ENCODE measurements at regions not wholly inside any gene's neighbourhood (a gene's known extent, or its start where the extent isn't known, plus 50 kb on each side); places are given as distances from the start of the nearest gene placed in this dataset.

- Histone ChIP-seq H3K27ac (no peak overlapping the region), H3K36me3 (no peaks in the 10 kb centered on the region), H3K4me3 (no peak overlapping the region), H3K9me3 (peaks cover 7% of the 10 kb centered on the region), H3K4me1 (no peaks in the 10 kb centered on the region), H3K27me3 (no peaks in the 10 kb centered on the region)
- DNase-seq (ENCODE audit: low spot score in 2 of 2): no peak
- TF ChIP-seq POLR2AphosphoS5 (IDR thresholded peaks at IDR 0.05) (no peak), EP300 (IDR thresholded peaks at IDR 0.05) (no peak)
- TF ChIP-seq, protein P1, sequence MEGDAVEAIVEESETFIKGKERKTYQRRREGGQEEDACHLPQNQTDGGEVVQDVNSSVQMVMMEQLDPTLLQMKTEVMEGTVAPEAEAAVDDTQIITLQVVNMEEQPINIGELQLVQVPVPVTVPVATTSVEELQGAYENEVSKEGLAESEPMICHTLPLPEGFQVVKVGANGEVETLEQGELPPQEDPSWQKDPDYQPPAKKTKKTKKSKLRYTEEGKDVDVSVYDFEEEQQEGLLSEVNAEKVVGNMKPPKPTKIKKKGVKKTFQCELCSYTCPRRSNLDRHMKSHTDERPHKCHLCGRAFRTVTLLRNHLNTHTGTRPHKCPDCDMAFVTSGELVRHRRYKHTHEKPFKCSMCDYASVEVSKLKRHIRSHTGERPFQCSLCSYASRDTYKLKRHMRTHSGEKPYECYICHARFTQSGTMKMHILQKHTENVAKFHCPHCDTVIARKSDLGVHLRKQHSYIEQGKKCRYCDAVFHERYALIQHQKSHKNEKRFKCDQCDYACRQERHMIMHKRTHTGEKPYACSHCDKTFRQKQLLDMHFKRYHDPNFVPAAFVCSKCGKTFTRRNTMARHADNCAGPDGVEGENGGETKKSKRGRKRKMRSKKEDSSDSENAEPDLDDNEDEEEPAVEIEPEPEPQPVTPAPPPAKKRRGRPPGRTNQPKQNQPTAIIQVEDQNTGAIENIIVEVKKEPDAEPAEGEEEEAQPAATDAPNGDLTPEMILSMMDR (IDR thresholded peaks at IDR 0.05): no peak
- 88% methylated on average over 2 of the region's 2 CpGs for WGBS
Measured at GRCh38 chr7:113486548-113486947, 368.2 kb upstream of the SMIM30 start.

GRCh38 chr7:113483657-113484056, 365.3 kb upstream of the SMIM30 start:
- no peaks in the 10 kb centered on the region for H3K27me3 ChIP-seq
- H3K27ac ChIP-seq: no peak overlapping the region
- no peak for TF ChIP-seq POLR2A (IDR thresholded peaks at IDR 0.05)
- TF ChIP-seq, protein P1 (IDR thresholded peaks at IDR 0.05): no peak
- no peak for TF ChIP-seq EP300 (IDR thresholded peaks at IDR 0.05)
- no peak for TF ChIP-seq POLR2AphosphoS5 (IDR thresholded peaks at IDR 0.05)
- H3K36me3 ChIP-seq: no peaks in the 10 kb centered on the region
- DNase-seq (ENCODE audit: low spot score in 2 of 2): no peak
- WGBS: 79% methylated on average over 4 of the region's 4 CpGs
- H3K4me3 ChIP-seq: no peak overlapping the region
- peaks cover 7% of the 10 kb centered on the region for H3K9me3 ChIP-seq
- no peaks in the 10 kb centered on the region for H3K4me1 ChIP-seq

DNA sequence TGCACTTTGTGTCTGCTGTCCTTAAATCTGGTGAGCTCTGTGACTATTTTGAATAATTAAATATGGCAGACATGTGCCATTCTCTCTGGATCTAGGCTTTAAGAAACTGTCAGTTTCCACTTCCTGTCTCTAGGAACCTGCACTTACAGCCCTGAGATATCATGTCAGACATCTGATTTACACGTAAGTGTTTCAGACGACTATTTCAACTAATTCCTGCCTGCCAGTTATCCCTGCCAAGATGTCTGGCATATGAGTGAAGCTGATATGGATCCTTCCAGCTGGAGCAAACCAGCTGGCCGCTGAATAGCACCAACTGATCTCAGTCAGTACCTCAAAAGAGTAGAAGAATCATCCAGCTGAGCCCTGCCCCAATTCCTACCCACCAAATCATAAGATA, 362.2 kb upstream of the SMIM30 start:
- Histone ChIP-seq H3K27ac (no peak overlapping the region), H3K36me3 (no peaks in the 10 kb centered on the region), H3K4me3 (no peak overlapping the region), H3K9me3 (peaks cover 3% of the 10 kb centered on the region), H3K27me3 (no peaks in the 10 kb centered on the region), H3K4me1 (no peaks in the 10 kb centered on the region)
- no peak for DNase-seq (ENCODE audit: low spot score in 2 of 2)
- TF ChIP-seq, protein P1 (IDR thresholded peaks at IDR 0.05): no peak
- no peak for TF ChIP-seq POLR2A (IDR thresholded peaks at IDR 0.05)
- no peak for TF ChIP-seq EP300 (IDR thresholded peaks at IDR 0.05)
- TF ChIP-seq POLR2AphosphoS5 (IDR thresholded peaks at IDR 0.05): no peak
- WGBS: 59% methylated on average over 3 of the region's 3 CpGs

DNA sequence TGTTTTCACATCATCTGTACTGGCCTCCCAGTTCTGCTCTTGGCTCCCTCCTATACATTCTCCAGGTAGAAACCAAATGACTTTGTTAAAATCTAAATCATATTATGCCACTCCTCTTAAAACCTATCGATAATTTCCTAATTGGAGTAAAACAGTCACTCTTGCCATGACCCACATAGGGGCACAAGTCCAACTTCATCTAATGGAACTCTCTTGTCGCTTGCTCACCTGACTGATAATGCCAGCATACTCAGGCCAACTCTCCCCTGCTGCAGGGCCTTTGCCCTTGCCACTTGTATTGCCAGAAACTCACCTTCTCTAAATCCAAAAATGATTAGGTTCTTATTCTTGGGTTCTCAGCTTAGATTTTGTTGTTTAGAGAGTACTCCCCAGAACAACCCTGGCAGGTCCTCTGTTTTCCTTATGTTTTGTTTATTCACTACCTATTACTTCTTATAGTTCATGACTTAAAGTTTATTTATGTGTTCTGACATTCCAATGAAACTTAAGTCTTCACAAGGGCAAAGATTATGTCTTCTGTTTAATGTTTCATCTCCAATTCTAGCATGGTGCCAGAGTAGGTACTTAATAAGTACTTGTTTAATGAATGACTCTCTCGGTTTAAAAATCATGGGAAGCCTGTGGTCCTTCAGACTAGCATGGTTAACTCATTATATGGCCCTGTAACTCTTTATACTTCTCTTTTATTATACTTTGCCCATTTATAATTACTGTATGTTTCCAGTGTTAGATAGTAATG, 345.9 kb upstream of the SMIM30 start:
- 81% methylated on average over 3 of the region's 3 CpGs for WGBS
- no peaks in the 10 kb centered on the region for H3K4me1 ChIP-seq
- no peak overlapping the region for H3K4me3 ChIP-seq
- no peak overlapping the region for H3K27ac ChIP-seq
- H3K36me3 ChIP-seq: no peaks in the 10 kb centered on the region
- peaks cover 3% of the 10 kb centered on the region for H3K9me3 ChIP-seq
- TF ChIP-seq POLR2AphosphoS5 (IDR thresholded peaks at IDR 0.05) (no peak), EP300 (IDR thresholded peaks at IDR 0.05) (no peak), POLR2A (IDR thresholded peaks at IDR 0.05) (no peak)
- TF ChIP-seq, protein P1 (IDR thresholded peaks at IDR 0.05): no peak
- H3K27me3 ChIP-seq: no peaks in the 10 kb centered on the region
- no peak for DNase-seq (ENCODE audit: low spot score in 2 of 2)

DNA sequence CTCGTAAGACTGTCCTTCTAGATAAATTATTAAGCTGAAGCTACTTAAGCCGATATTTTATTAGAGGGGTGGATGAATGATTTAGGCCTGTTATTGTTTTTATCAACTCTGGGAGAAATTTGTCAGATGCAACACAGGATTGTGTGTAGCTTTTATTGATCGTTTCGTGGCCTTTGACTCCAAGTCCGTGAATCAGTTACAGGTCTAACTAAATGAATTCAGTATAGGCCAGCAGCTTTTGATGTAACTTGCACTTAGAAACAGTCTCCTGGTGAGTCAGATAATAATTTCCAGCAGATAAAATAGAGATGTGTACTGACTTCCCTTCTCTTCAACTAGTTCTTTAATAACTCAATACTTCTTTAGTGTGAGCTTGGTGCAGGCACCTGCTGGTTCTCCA, 341.7 kb upstream of the SMIM30 start:
- TF ChIP-seq EP300 (IDR thresholded peaks at IDR 0.05) (no peak), POLR2A (IDR thresholded peaks at IDR 0.05) (no peak), POLR2AphosphoS5 (IDR thresholded peaks at IDR 0.05) (no peak)
- H3K27ac ChIP-seq: no peak overlapping the region
- DNase-seq (ENCODE audit: low spot score in 2 of 2): no peak
- H3K36me3 ChIP-seq: no peaks in the 10 kb centered on the region
- H3K9me3 ChIP-seq: no peaks in the 10 kb centered on the region
- 71% methylated on average over 5 of the region's 5 CpGs for WGBS
- no peaks in the 10 kb centered on the region for H3K27me3 ChIP-seq
- H3K4me3 ChIP-seq: no peak overlapping the region
- no peaks in the 10 kb centered on the region for H3K4me1 ChIP-seq

Data from suprapubic skin (tissue), 4 donors.